ENCODE measurements at regions not wholly inside any gene's neighbourhood (a gene's known extent, or its start where the extent isn't known, plus 50 kb on each side); places are given as distances from the start of the nearest gene placed in this dataset.
"Not testable (repeated sequence)": the region's sequence is repeated elsewhere in the genome, so short reads cannot be mapped to it uniquely, and the experiment has no call there.

DNA sequence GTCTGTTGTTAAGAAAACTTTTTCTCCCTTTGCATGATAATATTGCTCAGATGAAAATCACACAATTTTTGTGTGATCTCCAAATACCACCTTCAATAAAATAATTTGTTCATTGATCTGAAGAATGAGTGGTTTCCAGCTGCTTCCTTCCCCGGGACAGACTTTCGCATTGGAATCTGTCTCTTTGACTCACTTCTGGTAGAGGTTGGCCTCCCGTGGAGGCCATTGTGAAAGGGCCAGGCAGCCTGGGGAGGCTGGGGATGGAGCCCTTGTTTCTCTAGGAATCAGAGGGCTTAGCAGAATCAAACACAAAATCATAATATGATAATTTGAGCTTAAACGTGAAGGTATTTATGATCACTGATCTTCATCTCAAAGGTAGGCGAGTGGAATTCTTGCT, 135.0 kb upstream of the ZNF536 start:
- no peak for DNase-seq

- no peak for DNase-seq
Measured at GRCh38 chr19:30240904-30241695, 131.1 kb upstream of the ZNF536 start.

- DNase-seq, result no peak
Measured at GRCh38 chr19:30244533-30244932, 127.7 kb upstream of the ZNF536 start.

DNA sequence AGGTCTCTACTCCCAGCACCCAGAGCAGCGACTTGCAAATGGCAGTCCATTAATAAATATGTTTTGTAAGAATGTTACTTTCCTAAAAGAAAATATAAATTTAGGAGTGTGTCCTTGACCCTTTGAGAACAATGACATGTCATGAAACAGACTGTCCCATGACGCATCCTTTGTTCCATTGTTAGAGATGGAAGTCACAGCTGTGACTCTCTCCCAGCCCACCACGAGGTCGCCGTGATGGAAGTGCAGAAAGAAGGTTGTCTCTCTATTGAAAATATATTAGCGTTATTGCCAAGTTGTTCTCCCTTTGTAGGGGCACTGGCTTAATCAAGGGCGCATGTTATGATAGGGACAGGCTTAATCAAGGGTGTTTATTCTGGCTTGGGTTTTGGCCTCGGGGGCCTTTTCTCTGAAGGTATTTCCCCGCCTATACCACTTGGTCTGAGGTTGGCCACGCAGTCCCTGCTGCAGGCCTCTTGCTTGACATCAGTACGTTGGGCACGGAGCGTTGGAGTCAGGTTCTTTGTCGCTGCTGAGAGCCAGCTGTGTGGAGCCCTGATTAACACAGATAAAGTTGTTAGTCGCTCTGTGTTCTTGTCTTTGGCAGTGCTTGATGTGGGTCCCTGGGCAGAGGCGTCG, 126.7 kb upstream of the ZNF536 start:
- no peak for DNase-seq

DNA sequence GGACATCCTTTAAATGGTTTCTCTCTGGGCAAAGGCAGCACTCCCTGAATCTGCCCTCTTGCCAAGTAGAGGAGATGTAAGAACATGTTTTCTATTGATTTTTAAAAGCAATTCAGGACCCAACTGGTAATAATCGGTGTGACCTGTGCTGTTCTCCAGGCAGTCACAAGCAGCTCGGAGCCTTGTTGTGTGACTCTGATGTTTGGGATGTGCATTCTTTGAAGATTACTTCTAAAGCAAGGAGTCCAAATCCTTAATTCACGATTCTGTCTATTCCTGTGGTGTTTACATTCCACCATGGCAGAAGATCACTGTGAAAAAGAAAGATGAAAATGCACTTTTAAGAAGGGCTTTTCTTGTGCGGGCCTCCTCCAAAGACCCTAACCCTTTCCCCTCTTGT, 122.3 kb upstream of the ZNF536 start:
- no peak for DNase-seq

- no peak for DNase-seq
Measured at GRCh38 chr19:30252214-30252613, 120.0 kb upstream of the ZNF536 start.

- DNase-seq, result no peak
Measured at GRCh38 chr19:30253581-30253996, 118.6 kb upstream of the ZNF536 start.

- DNase-seq, result no peak
Measured at GRCh38 chr19:30254158-30254557, 118.0 kb upstream of the ZNF536 start.

GRCh38 chr19:30254789-30255188, 117.4 kb upstream of the ZNF536 start:
- DNase-seq, result no peak

GRCh38 chr19:30255791-30256495, 116.2 kb upstream of the ZNF536 start:
- no peak for DNase-seq

- DNase-seq, result no peak
Measured at GRCh38 chr19:30256496-30256850, 115.7 kb upstream of the ZNF536 start.

DNA sequence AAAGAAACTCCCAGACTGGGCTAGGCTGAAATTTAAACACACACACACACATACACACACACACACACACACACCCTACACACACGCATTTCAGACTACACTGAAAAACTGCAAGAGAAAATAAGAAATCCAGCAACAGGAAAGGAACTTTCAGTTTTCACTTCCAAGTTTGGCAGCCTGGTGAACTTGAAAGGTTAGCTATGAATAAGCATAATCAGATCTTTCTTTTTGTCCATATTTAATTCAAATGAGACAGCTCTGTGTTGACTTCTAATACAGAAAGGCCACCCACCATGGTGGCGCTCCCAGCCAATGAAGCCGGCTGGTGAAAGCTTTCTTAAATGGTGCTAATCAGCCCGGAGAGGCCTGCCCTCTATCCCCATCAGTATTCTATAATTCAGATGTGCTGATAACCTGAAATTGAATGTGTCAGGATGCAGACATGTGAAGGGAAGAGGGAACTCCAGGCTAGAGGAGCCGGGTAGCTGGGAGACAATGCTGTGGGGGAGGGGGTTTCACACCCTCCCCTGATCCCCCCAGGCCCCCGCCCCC, 108.3 kb upstream of the ZNF536 start:
- no peak for DNase-seq

- not testable (repeated sequence) for DNase-seq
Measured at GRCh38 chr19:30265918-30266317, 106.3 kb upstream of the ZNF536 start.

GRCh38 chr19:30266687-30267086, 105.5 kb upstream of the ZNF536 start:
- DNase-seq, result no peak

- DNase-seq, result no peak
Measured at GRCh38 chr19:30267332-30267731, 104.9 kb upstream of the ZNF536 start.

GRCh38 chr19:30268601-30269000, 103.6 kb upstream of the ZNF536 start:
- DNase-seq, result no peak

DNA sequence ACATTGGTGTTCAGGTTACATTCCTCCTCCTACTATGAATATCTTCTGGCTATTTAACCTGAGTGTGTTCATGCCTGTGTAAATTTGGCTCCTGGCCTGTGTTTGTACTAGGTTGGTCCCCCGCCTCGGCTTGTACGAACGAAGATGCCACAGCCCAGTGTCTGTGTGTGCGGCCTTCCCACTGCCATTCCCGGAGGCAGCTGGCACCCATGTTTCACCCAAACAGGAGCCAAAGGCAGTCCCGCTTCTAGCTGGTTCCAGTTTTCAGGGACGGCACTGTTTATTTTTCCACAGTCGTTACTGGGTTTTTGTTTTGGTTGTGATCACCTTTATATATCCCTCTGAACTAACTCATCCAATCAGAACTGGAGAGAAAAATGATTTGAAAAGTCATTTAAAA, 102.5 kb upstream of the ZNF536 start:
- no peak for DNase-seq

DNA sequence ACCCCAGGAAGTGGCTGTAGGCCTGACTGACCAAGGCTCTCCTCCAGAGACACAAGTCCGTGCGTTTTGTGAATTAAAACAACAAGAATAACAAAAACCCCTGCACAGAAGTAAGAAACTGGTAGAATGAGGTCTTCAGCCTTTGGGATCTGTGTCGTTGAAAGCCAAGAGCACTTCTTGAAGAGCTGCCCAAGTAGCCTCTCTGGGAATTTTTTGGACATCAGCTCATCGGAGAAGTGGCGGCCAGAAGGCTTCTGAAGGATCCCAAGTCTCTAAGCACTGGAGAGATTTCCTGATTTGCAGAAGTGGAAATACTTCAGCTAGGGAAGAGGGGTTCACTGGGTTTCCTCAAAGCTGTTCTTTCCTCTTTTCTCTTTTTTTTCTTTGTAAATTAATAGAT, 100.4 kb upstream of the ZNF536 start:
- DNase-seq, result no peak

GRCh38 chr19:30272554-30272953, 99.6 kb upstream of the ZNF536 start:
- no peak for DNase-seq

DNA sequence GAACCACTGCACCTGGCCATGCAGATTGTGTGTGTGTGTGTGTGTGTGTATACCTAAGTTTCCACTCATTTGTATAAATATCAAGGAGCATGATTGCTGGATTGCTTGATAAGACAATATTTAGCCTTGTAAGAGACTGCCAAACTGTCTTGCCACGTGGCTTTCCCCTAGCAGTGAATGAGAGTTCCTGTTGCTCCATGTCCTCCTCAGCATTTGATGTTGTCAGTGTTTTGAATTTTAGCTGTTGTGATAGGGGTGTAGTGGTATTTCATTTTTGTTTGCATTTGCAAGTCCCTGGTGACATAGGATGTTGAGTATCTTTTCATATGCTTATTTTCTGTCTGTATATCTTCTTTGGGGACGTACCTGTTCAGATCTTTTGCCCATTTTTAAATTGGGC, 99.0 kb upstream of the ZNF536 start:
- no peak for DNase-seq

DNA sequence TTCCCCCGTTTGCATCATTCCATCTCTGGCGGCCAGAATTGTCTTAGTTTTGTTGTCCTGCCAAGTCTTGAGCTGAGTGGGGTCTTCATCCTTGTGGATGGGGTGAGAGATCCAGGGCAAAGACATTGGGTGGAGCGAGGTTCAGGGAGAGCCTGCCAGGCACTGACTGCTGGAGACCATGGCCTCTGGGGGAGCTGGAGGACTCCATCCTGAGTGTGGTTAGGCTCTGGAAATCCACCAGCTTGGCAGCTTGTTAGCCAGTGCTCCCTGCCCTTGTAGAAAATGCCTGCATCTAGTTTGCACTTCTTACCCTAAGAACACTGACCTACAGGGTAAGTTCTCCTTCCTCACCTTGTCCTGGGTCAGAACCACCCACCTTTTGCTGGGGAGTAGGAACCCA, 97.2 kb upstream of the ZNF536 start:
- DNase-seq, result no peak

GRCh38 chr19:30276011-30276882, 95.9 kb upstream of the ZNF536 start:
- no peak for DNase-seq

All from left kidney (tissue), 1 donor.